Mononuclear cell (primary cell): ENCODE measurements at regions not wholly inside any gene's neighbourhood (a gene's known extent, or its start where the extent isn't known, plus 50 kb on each side); places are given as distances from the start of the nearest gene placed in this dataset.
"Not testable (repeated sequence)": the region's sequence is repeated elsewhere in the genome, so short reads cannot be mapped to it uniquely, and the experiment has no call there.

Experiments used
- H3K27me3 ChIP-seq: 2 replicates; pipeline ENCODE4 v1.6.0; 2011; ENCODE audit warnings: low read length, control low read depth; ENCODE audit not compliant: insufficient read depth
- H3K4me1 ChIP-seq: 2 replicates; pipeline ENCODE4 v1.5.1; 2011; ENCODE audit warnings: mild to moderate bottlenecking, low read length, control low read depth; ENCODE audit not compliant: insufficient read depth
- H3K4me3 ChIP-seq: 2 replicates; pipeline ENCODE4 v1.5.1; 2011; ENCODE audit warnings: mild to moderate bottlenecking, low read length, moderate library complexity
- H3K9me3 ChIP-seq: 2 replicates; pipeline ENCODE4 v1.5.1; 2011; ENCODE audit warnings: low read depth, mild to moderate bottlenecking, control low read depth, low read length

DNA sequence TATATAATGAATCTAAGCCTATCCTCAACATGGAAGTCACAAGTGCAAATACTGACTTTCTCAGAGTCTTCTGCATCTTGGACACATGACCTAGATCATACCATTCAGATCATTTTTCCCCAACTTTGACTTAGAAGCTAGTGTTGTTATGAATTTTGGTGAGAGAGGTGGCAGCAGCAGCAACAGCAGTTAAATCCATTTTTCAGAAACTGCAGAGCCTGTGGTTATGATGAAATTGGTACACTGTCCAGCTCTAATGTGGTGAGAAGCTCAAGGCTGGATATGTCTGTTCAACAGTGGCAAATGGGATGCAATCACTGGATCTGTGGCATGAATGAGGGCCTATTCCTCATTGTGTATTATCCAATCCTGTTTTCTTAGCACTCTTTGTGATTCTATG, 290.1 kb upstream of the SATB1 start:
- H3K9me3 ChIP-seq: no peaks in the 10 kb centered on the region
- no peaks in the 10 kb centered on the region for H3K27me3 ChIP-seq
- no peak overlapping the region for H3K4me3 ChIP-seq
- H3K4me1 ChIP-seq: peaks cover 24% of the 10 kb centered on the region

DNA sequence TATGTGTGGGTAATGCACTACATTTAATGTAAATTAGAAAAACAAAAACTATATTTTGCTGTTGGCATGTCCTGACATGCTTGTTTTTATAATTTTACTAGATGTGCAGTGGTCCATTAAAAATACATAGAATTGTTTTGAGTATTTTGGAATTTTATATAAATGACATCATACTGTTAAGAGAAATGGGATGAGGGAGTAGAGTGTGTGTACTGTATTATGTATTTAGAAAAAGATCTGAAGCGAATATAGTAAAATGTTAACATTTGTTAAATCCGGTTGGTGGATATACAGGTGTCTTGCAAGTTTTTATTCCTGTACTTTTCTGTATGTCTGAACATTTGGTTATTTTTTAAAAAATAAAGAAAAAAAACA, 288.4 kb upstream of the SATB1 start:
- Histone ChIP-seq H3K9me3 (no peaks in the 10 kb centered on the region), H3K4me1 (peaks cover 24% of the 10 kb centered on the region), H3K27me3 (no peaks in the 10 kb centered on the region), H3K4me3 (no peak overlapping the region)

DNA sequence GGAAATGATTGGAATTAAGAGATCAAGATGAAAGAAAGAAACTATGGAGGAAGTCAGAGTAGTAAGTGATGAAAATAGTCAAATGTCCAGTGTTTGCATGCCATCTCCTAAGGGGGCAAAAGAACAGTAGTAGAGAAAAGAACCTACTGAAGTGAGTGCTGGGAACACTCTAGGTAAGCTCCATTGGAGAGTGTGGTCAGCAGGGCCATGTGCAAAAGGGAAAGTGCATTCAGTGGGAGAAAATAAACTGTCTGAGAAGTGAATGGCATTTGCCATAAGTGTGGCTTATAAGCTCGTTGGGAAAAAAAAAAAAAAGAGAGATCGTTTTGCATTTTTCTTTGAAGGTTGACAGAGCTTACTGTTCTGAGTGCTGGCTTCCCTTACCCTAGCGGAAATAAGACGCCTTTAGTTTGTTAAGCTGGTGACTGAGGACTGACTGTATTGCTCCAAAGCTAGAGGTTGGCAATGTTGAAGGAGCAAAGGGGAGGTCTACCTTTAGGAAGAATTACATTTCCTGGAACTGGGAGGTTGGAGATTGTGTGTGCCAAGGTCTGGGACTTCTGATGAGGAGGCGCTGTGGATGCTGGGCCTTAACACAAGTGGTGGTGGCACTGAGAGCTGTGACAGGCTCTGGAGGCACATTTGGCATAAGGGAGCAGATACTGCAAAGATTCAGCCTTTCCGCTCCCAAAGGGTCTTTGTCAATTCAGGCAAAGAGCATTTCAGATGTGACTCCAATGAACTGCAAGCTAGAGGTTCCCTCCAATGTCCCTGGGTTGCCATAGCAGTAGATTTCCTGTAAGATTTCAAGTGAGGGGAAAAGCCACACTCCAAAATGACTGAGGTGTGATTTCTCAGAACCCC, 287.8 kb upstream of the SATB1 start:
- peaks cover 24% of the 10 kb centered on the region for H3K4me1 ChIP-seq
- no peaks in the 10 kb centered on the region for H3K9me3 ChIP-seq
- no peak overlapping the region for H3K4me3 ChIP-seq
- H3K27me3 ChIP-seq: no peaks in the 10 kb centered on the region

DNA sequence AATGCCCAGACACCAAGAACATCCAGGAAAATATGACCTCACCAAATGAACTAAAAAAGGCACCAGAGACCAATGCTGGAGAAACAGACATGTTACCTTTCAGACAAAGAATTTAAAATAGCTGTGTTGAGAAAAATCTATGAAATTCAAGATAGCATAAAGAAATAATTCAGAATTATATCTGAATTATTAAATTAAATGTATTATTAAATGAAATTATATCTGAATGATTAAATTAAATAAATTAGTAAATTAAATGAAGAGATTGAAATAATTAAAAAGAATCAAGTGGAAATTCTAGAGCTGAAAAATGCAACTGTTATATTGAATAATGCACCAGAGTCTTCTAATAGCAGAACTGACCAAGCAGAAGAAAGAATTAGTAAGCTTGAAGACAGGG, 279.2 kb upstream of the SATB1 start:
- Histone ChIP-seq H3K4me3 (no peak overlapping the region), H3K27me3 (no peaks in the 10 kb centered on the region), H3K4me1 (no peaks in the 10 kb centered on the region), H3K9me3 (peaks cover 16% of the 10 kb centered on the region)

DNA sequence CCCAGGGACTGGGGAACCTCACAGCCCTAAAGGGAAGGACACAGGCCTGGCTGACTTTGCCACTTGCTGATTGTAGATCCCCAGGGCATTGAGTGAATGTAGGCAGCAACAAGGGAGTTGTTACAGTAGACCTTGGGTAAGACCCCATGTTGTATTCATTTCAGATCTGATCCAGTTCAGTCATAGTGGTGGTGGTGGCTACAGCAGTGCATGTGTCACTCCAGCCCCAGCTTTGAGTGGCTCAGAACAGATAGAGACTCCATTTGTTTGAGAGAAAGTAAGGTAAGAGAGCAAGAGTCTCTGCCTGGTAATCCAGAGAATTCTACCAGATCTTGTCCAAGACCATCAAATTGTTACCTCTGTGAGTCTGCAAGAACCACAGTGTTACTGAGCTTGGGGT, 278.7 kb upstream of the SATB1 start:
- no peaks in the 10 kb centered on the region for H3K4me1 ChIP-seq
- H3K27me3 ChIP-seq: no peaks in the 10 kb centered on the region
- peaks cover 16% of the 10 kb centered on the region for H3K9me3 ChIP-seq
- H3K4me3 ChIP-seq: no peak overlapping the region

DNA sequence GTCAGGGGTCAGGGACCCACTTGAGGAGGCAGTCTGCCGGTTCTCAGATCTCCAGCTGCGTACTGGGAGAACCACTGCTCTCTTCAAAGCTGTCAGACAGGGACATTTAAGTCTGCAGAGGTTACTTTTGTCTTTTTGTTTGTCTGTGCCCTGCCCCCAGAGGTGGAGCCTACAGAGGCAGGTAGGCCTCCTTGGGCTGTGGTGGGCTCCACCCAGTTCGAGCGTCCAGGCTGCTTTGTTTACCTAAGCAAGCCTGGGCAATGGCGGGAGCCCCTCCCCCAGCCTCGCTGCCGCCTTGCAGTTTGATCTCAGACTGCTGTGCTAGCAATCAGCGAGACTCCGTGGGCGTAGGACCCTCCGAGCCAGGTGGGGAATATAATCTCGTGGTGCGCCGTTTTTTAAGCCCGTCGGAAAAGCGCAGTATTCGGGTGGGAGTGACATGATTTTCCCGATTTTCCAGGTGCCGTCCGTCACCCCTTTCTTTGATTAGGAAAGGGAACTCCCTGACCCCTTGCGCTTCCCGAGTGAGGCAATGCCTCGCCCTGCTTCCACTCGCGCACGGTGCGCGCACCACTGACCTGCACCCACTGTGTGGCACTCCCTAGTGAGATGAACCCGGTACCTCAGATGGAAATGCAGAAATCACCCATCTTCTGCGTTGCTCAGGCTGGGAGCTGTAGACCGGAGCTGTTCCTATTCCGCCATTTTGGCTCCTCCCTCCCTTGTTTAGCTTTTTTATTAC, 268.6 kb upstream of the SATB1 start:
- not testable (repeated sequence) for H3K27me3 ChIP-seq, H3K4me3 ChIP-seq, H3K4me1 ChIP-seq, H3K9me3 ChIP-seq

DNA sequence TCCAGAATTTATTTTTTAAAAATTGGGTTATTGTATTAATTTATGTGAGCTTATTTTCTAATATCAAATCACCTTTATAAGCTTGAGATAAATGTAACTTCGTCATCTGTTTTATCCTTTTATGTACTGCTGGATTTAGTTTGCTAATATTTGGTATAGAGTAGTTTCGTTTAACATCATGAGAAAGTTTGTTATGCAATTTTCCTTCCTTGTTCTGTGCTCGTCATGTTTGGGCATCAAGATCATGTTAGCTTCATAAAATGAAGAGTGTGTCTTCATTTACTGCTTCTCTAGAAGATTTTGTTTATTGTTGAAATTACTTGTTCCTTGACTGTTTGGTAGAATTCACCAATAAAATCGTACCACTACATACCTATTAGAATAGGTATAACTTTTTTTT, 262.1 kb upstream of the SATB1 start:
- Histone ChIP-seq H3K9me3 (no peaks in the 10 kb centered on the region), H3K27me3 (no peaks in the 10 kb centered on the region), H3K4me3 (no peak overlapping the region), H3K4me1 (no peaks in the 10 kb centered on the region)

DNA sequence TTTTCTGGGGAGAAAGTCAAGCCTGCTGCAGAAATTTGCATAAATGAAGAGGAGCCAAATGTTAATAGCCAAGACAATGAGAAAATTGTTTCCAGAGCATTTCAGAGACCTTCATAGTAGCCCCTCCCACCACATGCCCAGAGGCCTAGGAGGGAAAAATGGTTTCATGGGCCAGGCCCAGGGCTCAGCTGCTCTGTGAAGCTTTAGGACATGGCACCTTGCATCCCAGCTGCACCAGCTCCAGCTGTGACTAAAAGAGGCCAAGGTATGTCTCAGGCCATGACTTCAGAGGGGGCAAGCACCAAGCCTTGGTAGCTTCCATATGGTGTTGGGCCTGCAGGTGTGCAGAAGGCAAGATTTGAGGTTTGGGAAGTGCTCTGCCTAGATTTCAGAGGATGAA, 258.8 kb upstream of the SATB1 start:
- H3K27me3 ChIP-seq: no peaks in the 10 kb centered on the region
- no peak overlapping the region for H3K4me3 ChIP-seq
- no peaks in the 10 kb centered on the region for H3K9me3 ChIP-seq
- H3K4me1 ChIP-seq: no peaks in the 10 kb centered on the region

DNA sequence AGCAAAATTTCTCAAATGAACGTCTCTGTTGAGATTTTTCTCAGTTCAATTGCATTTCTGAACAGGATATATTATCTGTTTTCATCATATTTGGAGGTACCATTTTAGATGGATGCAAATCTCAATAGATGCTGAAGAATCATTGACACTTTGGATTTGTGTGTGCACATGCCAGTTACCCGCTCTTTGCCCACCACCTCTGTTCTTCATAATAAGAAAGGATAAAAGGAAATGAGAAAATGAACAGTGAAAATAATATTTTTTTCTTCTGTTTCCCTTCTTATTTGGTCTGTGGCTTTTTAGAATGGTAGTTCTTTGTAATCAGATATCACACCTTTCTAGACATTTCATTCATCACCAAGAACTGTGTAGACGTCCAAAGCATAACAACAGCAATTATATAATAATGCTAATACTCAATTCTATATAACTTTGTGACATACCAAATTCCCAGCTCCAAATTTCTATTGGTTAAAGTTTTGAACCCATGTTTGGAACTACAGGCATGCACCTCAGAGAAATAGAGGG, 256.7 kb upstream of the SATB1 start:
- no peaks in the 10 kb centered on the region for H3K27me3 ChIP-seq
- no peak overlapping the region for H3K4me3 ChIP-seq
- peaks cover 6% of the 10 kb centered on the region for H3K4me1 ChIP-seq
- no peaks in the 10 kb centered on the region for H3K9me3 ChIP-seq

DNA sequence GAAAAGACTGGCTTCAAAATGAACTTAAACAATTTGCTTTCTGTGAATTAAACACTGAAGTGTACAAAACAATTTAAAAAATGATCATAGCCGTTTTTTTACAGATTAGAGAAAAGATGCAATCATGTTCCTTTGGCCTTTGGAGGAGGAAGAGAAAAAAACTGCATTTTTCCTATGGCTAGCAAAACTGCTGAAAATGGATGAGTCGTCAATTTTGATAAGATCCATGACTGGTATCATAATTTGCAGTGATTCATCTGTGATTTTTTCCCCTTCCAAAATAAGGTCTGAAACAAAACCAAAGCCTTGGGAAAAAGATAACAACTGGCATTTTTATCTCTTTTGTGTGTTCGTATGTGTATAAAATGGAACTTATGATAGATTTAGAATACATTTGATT, 255.6 kb upstream of the SATB1 start:
- Histone ChIP-seq H3K4me3 (no peak overlapping the region), H3K4me1 (peaks cover 6% of the 10 kb centered on the region), H3K9me3 (no peaks in the 10 kb centered on the region), H3K27me3 (no peaks in the 10 kb centered on the region)

DNA sequence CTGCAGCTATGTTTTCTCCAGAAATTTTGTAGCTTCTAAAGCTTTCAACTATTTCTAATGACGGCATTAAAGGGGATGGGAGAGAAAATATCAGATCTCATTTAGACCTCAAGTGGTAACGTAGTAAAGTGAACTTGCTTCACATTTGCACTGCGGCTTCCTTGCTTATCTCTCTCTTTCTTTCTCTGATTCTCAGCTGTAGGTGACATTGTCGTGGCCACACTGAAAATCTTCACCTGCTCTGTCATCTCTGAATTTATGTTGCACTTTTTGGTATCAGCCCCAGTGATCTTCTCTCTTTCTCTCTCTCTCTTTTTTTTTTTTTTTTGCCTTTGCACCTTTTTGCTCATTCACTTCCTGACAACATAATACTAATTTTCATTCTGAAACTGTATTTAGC, 254.1 kb upstream of the SATB1 start:
- no peaks in the 10 kb centered on the region for H3K27me3 ChIP-seq
- H3K4me1 ChIP-seq: peaks cover 6% of the 10 kb centered on the region
- H3K4me3 ChIP-seq: no peak overlapping the region
- no peaks in the 10 kb centered on the region for H3K9me3 ChIP-seq

DNA sequence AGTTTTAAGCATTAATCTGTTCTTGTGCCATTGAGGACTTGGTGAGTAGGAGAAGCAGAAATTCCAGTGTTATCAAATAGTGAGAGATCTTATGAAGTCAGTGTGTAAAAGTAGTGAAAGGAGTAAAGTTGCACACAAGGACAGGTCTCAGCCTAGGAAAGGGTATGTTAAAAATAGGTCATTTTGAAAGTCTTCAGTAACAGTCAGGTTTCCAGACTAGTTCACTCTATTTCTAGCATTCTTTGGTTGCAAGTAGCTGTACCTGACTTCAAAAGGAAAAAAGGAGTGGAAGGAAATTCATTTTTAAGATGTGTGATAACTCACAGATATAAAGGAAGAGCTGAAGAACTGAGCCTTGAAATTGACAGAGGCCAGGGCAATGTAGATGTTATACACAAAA, 250.1 kb upstream of the SATB1 start:
- no peaks in the 10 kb centered on the region for H3K9me3 ChIP-seq
- H3K4me1 ChIP-seq: peaks cover 6% of the 10 kb centered on the region
- H3K4me3 ChIP-seq: no peak overlapping the region
- H3K27me3 ChIP-seq: no peaks in the 10 kb centered on the region

DNA sequence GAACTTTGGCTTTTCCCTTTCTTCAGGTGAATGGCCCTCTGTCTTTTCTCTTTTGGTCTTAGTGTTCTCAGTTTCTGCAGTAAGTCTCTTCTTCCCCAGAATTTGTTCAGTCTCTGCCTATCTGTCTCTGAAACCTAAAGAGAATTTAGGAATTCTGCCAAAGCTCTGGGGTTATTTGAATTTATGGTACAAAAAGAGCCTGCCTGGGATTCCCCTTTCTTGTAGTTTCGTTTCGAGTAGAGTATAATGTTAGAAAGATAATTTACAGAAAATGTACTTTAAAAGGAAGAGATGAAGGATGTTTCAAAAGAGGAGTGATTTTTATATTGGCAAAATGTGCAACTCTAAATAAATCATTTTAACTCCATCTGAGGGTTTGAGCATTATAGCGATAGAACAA, 247.4 kb upstream of the SATB1 start:
- Histone ChIP-seq H3K9me3 (no peaks in the 10 kb centered on the region), H3K4me1 (no peaks in the 10 kb centered on the region), H3K27me3 (no peaks in the 10 kb centered on the region), H3K4me3 (no peak overlapping the region)

DNA sequence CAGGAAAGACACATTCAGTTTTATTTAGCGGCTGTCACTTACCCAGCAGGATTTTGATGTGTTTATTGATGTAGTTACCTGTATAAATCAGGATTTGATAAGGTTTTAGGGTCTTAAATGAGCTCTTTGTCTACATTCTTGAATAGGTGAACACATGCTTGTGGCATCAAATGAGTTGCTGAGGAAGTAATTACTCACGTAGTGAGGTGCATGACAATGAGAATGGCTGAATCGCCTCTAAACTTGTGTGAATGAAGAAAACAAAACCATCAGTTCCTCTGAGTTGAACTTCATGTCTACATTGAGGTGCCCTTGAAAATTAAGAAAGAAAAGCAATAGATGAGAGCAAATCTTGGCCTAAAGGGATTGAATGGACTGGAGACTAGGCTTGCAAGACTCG, 245.6 kb upstream of the SATB1 start:
- no peaks in the 10 kb centered on the region for H3K9me3 ChIP-seq
- no peaks in the 10 kb centered on the region for H3K4me1 ChIP-seq
- no peaks in the 10 kb centered on the region for H3K27me3 ChIP-seq
- no peak overlapping the region for H3K4me3 ChIP-seq

DNA sequence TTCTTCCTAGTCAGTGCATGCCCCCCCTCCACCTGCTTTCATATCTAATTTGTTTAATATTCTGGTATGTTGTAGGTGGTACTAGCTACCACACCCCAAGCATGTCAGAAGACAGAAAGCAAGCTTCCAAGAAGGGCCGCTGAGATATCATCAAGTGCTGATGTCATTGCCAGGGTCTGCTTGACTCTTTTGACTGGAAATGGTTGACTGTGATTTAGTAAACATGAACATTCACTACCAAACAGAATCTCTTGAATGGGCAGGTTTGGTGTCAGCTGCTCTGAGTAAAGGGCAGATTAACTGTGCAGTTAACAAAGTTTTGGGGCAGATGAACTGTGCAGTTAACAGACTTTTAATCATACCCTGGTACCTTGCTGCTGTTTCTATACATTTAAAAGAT, 244.2 kb upstream of the SATB1 start:
- Histone ChIP-seq H3K9me3 (no peaks in the 10 kb centered on the region), H3K4me3 (no peak overlapping the region), H3K4me1 (no peaks in the 10 kb centered on the region), H3K27me3 (no peaks in the 10 kb centered on the region)

DNA sequence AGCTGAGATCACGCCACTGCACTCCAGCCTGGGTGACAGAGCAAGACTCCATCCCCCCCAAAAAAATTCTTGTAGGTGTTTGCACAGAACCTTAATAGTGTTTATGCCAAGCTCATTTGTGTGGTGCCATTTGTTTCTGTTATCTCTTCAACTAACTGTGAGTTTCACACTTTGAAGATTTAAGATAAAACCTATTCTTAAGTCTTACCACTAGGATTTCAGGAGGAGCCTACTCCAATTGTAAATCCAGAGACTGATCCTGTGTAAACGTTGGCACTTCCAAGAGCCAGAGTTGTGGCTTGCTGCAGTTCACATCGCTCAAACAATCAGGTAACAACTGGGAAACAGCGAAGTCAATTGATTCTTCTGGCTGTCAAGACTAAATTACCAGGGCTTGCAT, 242.4 kb upstream of the SATB1 start:
- H3K9me3 ChIP-seq: no peaks in the 10 kb centered on the region
- no peaks in the 10 kb centered on the region for H3K27me3 ChIP-seq
- no peak overlapping the region for H3K4me3 ChIP-seq
- H3K4me1 ChIP-seq: no peaks in the 10 kb centered on the region
